SIG-M5 (cell line): ENCODE measurements at regions not wholly inside any gene's neighbourhood (a gene's known extent, or its start where the extent isn't known, plus 50 kb on each side); places are given as distances from the start of the nearest gene placed in this dataset.
"Not testable (repeated sequence)": the region's sequence is repeated elsewhere in the genome, so short reads cannot be mapped to it uniquely, and the experiment has no call there.

Experiments
- DNase-seq: peaks from one replicate; lab custom pipeline; 2025; lab: John Stamatoyannopoulos, UW

DNA sequence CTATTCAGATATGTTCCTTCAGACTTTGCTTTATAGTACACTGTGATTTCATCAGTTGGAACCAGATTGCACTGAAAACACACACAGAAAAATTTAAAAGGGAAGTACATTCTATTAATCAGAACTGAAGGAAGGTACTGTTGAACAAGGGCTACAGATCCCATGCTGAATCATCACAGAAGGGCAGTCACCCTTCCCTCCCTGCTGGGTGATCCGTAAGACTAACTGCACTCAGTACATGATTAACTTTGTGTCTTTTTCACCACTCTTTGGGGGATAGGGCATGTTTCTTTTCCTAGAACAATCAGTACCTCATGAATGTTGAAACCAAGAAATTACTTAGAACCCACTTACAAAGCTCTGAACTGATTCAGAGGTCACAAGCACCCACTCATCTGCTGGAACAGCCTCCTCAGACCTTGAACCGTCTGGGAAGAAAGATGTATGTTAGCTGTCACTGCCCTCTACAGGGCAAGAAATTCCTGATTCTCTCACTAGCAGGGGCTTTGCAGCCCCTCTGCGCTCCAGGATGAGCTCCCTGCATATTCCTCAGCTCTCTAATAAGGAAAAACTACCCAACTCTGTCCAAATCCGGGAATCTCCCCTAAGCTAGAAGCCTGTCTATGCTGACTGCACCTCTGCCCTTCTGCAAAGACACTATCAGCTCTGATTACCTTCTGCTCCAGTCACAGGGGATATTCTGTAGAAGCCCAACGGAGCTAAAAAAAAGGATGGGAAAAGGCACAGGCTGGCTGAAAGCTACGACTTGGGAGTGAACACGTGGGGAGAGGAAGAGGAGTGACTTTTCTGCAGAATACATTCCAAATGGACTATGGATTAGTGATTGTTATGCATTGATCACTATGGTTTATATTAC is 51.0 kb downstream of the IARS1 start:
- no peak for DNase-seq

DNA sequence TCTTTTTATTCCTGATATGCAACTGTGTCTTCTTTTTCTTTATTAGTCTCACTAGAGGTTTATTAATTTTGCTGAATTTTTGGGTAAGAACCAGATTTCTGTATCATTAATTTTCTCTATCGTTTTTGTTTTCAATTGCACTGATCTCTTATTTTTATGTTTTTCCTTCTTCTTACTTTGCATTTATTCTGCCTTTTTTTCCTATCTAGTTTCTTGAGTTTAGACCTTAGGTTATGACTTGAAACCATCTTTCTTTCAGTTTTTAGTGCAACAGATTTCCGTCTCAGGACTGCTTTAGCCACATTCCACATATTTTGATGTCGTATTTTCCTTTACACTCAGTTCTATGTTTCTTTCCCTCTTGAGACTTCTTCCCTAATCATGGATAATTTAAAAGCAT is 56.6 kb downstream of the IARS1 start:
- no peak for DNase-seq

- no peak for DNase-seq
Measured at GRCh38 chr9:92236465-92236864, 57.0 kb downstream of the IARS1 start.

DNA sequence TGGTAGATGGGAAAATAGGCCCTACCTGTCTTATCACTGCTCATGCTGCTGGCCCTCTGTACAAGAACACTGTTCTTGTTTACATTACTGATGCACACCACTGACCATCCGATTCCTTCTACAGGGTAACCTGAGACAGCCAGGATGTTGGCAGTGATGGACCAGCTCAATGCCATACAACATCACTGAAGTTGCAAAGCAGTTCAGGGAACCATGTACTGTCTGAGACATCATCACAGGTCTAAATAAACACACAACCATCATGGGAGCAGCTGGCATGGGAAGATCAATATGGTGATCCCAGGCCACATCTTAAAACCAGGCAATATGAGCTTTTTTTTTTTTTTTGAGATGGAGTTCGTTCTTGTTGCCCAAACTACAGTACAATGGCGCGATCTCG is 59.0 kb downstream of the IARS1 start:
- no peak for DNase-seq

DNA sequence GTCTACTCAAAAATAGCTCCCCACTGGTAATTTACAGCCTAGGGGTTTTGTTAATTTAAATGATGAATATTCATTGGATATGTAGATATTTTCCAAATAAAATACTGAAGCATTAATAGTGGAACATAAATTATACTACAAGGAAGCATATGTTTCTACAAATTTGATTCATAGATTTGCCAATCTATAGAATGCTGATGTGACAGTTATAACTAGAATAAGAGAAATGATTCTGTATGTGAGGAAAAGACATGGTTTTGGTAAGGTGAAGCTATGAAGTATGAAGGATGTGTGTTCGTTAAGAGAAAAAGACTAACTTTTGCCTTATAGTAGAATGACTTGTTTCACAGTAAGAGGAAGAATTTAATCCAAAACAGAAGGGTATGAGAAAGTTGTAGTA is 61.3 kb downstream of the IARS1 start:
- DNase-seq: no peak

- no peak for DNase-seq
Measured at GRCh38 chr9:92228628-92229027, 64.9 kb downstream of the IARS1 start.

DNA sequence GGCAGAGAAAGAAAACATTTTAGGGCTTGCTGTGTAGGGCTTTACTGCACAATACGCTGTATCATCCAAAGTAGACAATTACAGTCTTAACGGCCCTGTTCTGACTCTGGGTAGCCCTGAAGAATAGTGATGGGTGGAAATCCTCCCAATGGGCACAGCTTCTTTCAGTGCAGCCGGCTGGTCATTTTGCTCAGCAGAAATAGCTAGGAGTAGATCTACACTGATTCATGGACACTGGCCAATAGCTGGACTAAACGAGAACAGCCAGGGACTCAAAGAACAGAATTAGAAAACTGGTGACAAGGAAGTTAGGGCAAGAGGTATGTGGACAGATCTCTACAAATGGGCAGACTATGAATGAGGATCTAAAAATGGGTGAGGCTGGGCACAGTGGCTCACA is 69.3 kb downstream of the IARS1 start:
- DNase-seq: no peak

DNA sequence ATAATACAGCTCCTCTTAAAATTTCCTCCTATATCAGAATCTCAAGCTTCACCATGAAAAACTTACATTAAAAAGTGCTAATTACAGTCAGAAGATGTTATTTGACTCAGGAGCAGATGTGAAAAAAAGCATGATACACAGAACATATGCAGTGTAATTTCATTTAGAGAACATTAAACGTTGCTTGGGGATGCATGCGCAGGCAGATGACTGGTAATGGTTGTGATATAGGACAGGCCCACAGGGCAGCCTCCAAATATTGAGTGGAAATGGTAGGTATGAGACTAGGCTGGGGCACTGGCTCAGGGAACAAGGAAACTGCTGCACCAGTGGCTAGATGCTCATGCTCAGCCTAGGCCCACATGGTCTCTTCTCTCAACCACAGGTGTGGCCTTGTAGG is 69.7 kb downstream of the IARS1 start:
- DNase-seq: no peak

DNA sequence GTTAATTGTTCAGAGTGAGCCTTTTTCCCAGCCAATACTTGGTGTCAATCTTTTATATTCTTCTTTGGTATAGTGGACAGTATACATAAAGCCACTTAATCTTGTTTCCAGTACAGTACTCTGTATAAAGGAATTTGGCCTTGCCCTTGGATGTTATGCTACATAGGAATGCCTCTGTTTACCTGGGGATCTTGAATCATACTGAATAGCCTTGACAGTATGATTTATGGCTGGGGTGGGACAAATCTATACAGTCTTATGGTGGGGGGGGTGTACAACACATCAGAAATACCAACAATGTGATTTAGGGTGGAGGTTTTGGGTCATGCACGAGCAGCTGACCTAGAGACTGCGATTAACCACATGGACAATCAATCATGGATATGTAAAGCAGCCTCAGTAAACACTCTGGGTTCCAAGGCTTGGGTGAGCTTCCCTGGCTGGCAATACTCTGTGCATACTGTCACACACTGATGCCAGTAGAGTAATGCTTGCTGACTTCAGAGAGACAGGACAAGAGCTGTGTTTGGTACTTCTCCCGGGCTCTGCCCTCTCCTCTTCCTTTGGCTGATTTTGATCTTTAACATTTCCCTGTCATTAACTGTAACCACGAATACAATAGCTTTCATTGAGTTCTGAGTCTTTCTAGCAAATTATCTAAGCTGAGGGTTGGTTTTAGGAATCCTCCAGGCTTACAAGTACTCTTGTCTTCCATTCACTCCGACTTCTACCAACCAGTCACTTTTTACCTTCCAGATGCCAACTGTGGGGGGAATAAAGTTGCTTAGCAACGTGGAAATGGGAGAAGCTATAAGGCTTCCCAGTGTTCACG is 84.6 kb downstream of the IARS1 start:
- DNase-seq: no peak

DNA sequence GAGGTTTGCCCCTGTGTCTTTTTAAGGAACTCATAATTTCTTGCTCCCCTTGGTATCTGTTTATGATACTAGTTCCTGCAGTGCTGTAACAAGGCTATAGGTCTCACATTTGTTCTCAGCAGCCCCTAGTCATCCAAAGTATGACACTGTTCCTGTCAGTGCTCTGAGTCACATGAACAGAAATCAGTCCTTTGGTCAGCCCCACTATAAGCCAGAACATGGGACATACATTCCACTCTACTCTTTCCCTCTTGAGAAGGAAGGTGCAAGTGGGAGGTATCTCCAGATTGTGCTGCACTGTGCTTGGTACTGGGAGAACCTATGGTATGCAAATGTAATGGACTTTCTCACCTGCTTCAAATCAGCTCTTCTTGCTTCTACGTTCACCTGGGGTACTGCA is 87.0 kb downstream of the IARS1 start:
- no peak for DNase-seq

DNA sequence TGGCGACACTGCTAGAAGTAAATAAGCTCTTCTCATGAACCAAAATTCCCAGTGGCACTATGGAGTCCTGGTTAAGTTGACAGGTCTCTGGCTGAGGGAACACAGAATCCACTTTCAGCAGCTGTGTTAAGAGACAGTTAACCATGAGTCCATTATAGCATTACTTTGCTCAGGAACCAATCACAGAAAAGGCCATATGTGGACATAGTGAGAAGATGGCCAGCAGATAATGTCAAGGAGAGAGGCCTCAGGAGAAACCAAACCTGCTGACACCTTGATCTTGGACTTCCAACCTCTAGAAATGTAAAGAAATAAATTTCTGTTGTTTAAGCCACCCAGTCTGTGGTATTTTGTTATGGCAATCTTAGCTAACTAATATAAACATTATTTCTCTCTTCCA is 88.7 kb upstream of the SPTLC1 start:
- not testable (repeated sequence) for DNase-seq

DNA sequence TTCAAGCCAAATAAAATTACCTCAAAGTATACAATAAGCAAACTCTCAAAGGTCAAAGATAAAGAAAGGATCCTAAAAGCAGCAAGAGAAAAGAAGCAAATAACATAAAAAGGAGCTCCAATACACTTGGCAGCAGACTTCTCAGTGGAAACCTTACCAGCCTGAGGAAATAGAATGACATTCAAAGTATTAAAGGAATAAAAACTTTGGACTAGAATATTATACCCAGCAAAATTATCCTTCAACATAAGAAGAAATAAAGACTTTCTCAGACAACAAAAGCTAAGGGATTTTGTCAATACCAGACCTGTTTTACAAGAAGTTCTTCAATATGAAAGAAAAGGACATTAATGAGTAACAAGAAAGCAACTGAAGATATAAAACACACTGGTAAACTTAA is 83.0 kb upstream of the SPTLC1 start:
- not testable (repeated sequence) for DNase-seq

GRCh38 chr9:92196909-92197308 is 81.7 kb upstream of the SPTLC1 start:
- no peak for DNase-seq

DNA sequence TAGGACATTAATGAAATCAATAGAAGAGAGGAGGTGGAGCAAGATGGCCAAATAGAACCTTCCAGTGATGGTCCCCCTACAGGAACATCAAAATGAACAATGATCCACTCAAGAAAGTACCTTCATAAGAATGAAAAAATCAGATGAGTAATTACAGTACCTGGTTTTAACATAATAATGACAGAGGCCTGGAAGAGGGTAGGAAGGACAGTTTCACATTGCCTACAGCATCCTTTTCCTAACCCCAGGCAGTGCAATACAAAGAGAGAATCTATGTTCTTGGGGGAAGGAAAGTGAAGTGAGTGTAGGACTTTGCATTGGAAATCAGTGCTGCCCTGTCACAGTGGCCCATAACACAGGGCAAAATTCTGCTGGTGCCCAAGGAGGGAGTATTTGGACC is 81.2 kb upstream of the SPTLC1 start:
- no peak for DNase-seq

DNA sequence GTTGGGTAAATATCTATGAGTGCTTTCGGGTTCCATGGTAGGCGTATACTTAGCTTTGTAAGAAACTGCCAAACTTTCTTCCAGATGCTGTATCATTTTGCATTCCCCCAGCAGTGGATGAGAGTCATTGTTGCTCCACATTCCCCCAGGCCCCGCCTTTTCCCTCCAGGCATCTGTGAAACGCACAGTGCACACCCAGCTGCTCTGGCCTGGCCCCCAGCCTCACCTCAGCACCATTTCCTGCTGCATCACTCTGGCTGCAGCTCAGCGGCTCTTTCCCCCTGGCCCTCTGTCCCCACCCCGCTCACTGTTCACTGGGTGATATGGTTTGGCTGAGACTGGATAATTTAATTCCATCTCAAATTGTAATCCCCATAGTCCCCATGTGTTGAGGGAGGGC is 76.6 kb upstream of the SPTLC1 start:
- DNase-seq: no peak

GRCh38 chr9:92190536-92190790 is 75.2 kb upstream of the SPTLC1 start:
- no peak for DNase-seq

DNA sequence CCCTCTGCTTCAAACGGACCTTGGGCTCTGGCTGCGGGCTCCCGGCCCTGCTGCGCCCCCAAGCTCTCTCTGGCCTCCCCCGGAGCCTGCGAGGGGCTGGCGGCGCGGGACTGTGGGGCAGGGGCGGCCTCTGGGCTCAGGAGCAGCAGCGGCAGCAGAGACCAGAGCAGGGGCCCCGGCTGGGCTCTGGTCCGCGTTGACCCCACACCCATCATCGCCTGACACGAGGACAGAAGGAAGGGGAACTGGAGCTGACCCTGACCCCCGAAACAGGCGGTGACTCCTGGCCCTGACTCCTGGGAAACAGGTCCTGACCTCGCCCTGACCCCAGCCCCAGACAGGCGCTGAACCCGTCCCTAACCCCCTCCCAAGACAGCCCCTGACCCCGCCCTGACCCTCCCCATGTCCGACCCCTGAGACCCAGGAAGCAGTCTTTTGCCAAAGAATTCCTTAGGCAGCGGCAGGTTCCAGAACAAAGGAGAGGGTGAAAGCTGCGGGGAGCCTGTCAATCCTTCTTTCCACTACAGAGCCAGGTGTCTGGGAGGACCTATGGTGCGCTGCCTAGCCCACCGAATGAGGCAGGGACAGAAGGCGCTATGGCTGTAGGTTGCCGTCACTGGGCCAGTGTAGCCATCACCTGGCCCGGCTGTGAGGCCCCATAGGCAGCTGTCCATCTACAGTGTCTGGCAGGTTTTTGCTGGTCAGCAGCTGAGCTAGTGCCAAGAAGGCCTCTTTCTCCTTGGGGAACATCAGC is 74.7 kb upstream of the SPTLC1 start:
- no peak for DNase-seq

DNA sequence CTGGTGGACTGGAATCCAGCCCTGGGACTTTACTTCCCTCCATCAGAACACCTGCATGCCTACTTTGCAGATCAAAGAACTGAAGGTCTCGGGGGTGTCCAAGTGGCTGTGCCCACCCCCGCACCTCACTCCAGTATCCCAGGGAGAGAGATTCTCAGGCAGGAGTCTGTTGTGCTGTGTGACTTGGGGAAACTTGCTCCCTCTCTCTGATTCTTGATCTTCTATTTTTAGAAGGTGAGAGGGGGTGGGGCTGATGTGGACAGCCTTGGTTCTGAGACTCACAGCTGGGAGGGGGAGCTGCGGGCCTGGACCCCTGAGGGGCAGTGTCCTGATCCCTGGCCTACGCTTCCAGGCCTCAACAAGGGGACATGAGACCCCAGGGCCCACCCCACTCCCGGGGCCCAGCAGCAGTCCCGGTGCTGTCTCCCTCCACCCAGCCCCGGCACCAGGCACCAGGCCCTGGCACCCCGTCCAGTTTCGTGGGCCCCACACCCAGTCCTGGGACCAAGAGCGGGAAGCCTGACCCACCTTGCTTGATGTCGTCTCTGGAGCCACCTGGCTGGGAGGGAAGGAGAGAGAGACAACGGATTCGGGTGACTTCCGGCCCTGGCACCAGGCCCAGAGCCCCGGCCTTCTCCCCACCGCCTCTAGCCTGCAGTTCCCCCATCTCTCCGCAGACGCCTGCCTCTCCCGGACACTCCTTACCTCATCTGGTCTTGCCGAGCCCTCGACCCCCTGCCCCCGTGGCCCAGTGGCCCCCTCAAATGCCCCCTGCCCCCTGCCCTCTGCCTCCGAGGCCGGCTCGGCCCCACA is 74.0 kb upstream of the SPTLC1 start:
- DNase-seq: no peak

GRCh38 chr9:92187989-92188714 is 72.9 kb upstream of the SPTLC1 start:
- no peak for DNase-seq

DNA sequence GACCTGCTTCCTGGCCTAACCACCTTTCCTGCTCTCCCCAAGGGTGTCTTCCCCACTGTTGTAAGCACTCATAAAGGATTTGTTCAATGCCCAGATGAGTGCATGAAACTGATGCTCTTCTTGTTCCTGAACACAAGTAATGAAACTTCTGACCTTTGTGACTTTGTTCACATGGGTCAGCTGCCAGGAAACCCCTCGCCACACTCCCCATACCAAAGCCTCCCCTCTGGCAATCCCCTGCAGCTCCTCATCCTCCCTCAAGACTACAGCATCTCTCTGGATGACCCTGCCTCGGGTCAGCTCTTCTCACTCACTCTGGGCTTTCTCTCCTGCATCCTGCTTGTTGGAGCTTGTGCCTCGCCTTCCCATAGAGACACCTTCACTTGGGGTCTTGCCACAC is 72.2 kb upstream of the SPTLC1 start:
- no peak for DNase-seq

DNA sequence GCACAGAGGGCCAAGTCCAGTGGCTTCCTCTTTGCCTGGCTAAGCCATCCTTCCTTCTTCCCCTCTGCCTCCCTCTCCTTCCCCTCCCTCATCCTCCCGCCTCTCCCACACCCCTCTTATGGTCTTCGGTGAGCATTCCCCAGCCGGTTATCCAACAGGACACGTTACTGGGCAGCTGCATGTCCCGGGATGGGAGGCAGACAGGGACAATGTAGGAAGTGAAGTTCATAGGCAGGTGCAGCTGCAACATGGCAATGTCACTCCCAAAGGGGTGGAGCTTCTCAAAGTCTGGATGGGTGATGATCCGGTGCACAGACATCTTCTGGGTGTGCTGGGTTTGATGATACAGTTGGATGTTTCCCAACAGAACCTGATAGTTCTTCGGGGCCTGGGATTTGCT is 71.4 kb upstream of the SPTLC1 start:
- DNase-seq: no peak
